ENCODE measurements at regions not wholly inside any gene's neighbourhood (a gene's known extent, or its start where the extent isn't known, plus 50 kb on each side); places are given as distances from the start of the nearest gene placed in this dataset.

DNA sequence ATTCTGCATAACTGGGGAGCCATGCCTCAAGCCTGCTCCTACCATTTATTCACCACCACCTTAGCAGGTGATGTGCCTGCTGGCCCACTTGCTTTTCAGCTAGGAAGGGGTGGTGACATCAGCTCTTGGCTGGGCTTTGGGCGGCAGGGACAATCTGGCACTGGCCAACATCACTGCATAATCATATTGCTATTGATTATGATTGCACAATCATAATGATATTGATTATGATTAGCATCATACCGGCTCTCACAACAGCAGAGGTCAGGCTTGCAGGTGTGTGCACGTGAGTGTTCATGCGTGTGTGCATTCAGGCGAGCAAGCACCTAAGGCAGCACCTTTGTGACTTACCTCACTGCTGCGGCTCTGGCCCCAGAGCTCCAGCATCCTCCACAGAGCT lies 273.8 kb downstream of the AJAP1 start:
- intact Hi-C loops (cut with micrococcal nuclease) = no loop called here
- no peaks in the 10 kb centered on the region for H3K36me3 Mint-ChIP-seq (ENCODE audit: low read depth)
- no peak overlapping the region for H3K27ac Mint-ChIP-seq
- no peak overlapping the region for H3K4me3 Mint-ChIP-seq
- no peaks in the 10 kb centered on the region for H3K9me3 Mint-ChIP-seq
- no peak for DNase-seq (ENCODE audit: low spot score)
- no peaks in the 10 kb centered on the region for H3K4me1 Mint-ChIP-seq (ENCODE audit: low read depth)
- H3K27me3 Mint-ChIP-seq (ENCODE audit: insufficient read depth) = no peaks in the 10 kb centered on the region

GRCh38 chr1:4924356-4924755 lies 269.9 kb downstream of the AJAP1 start:
- Mint-ChIP-seq H3K4me1 (ENCODE audit: low read depth) (no peaks in the 10 kb centered on the region), H3K4me3 (no peak overlapping the region), H3K36me3 (ENCODE audit: low read depth) (no peaks in the 10 kb centered on the region), H3K9me3 (peaks cover 9% of the 10 kb centered on the region), H3K27me3 (ENCODE audit: insufficient read depth) (no peaks in the 10 kb centered on the region), H3K27ac (no peak overlapping the region)
- intact Hi-C loops (cut with micrococcal nuclease) = no loop called here
- DNase-seq (ENCODE audit: low spot score) = no peak

GRCh38 chr1:4916610-4917009 lies 262.2 kb downstream of the AJAP1 start:
- no peak overlapping the region for H3K27ac Mint-ChIP-seq
- no peaks in the 10 kb centered on the region for H3K4me1 Mint-ChIP-seq (ENCODE audit: low read depth)
- H3K36me3 Mint-ChIP-seq (ENCODE audit: low read depth) = no peaks in the 10 kb centered on the region
- no peaks in the 10 kb centered on the region for H3K27me3 Mint-ChIP-seq (ENCODE audit: insufficient read depth)
- no peak overlapping the region for H3K4me3 Mint-ChIP-seq
- peaks cover 12% of the 10 kb centered on the region for H3K9me3 Mint-ChIP-seq
- intact Hi-C loops (cut with micrococcal nuclease) = no loop called here
- no peak for DNase-seq (ENCODE audit: low spot score)

- Mint-ChIP-seq H3K9me3 (peaks cover 11% of the 10 kb centered on the region), H3K4me1 (ENCODE audit: low read depth) (no peaks in the 10 kb centered on the region), H3K36me3 (ENCODE audit: low read depth) (no peaks in the 10 kb centered on the region), H3K27me3 (ENCODE audit: insufficient read depth) (no peaks in the 10 kb centered on the region), H3K4me3 (no peak overlapping the region), H3K27ac (no peak overlapping the region)
- intact Hi-C loops (cut with micrococcal nuclease) = no loop called here
- DNase-seq (ENCODE audit: low spot score) = no peak
Measured at GRCh38 chr1:4915154-4915553, 260.7 kb downstream of the AJAP1 start.

GRCh38 chr1:4908486-4908885 lies 254.1 kb downstream of the AJAP1 start:
- Mint-ChIP-seq H3K4me3 (no peak overlapping the region), H3K36me3 (ENCODE audit: low read depth) (no peaks in the 10 kb centered on the region), H3K4me1 (ENCODE audit: low read depth) (no peaks in the 10 kb centered on the region), H3K27me3 (ENCODE audit: insufficient read depth) (no peaks in the 10 kb centered on the region), H3K9me3 (peaks cover 5% of the 10 kb centered on the region), H3K27ac (no peak overlapping the region)
- no peak for DNase-seq (ENCODE audit: low spot score)
- intact Hi-C loops (cut with micrococcal nuclease) = no loop called here

GRCh38 chr1:4894566-4894965 lies 240.2 kb downstream of the AJAP1 start:
- Mint-ChIP-seq H3K4me3 (no peak overlapping the region), H3K27ac (no peak overlapping the region), H3K4me1 (ENCODE audit: low read depth) (no peaks in the 10 kb centered on the region), H3K36me3 (ENCODE audit: low read depth) (no peaks in the 10 kb centered on the region), H3K27me3 (ENCODE audit: insufficient read depth) (peaks cover 1% of the 10 kb centered on the region), H3K9me3 (peaks cover 7% of the 10 kb centered on the region)
- DNase-seq (ENCODE audit: low spot score) = no peak
- intact Hi-C loops (cut with micrococcal nuclease) = no loop called here

GRCh38 chr1:4880626-4881025 lies 226.2 kb downstream of the AJAP1 start:
- Mint-ChIP-seq H3K36me3 (ENCODE audit: low read depth) (no peaks in the 10 kb centered on the region), H3K27me3 (ENCODE audit: insufficient read depth) (peaks cover 4% of the 10 kb centered on the region), H3K27ac (no peak overlapping the region), H3K4me3 (no peak overlapping the region), H3K9me3 (no peaks in the 10 kb centered on the region), H3K4me1 (ENCODE audit: low read depth) (no peaks in the 10 kb centered on the region)
- intact Hi-C loops (cut with micrococcal nuclease) = no loop called here
- no peak for DNase-seq (ENCODE audit: low spot score)

- no peaks in the 10 kb centered on the region for H3K27me3 Mint-ChIP-seq (ENCODE audit: insufficient read depth)
- no peaks in the 10 kb centered on the region for H3K4me1 Mint-ChIP-seq (ENCODE audit: low read depth)
- no peak overlapping the region for H3K27ac Mint-ChIP-seq
- no peaks in the 10 kb centered on the region for H3K9me3 Mint-ChIP-seq
- H3K36me3 Mint-ChIP-seq (ENCODE audit: low read depth) = no peaks in the 10 kb centered on the region
- intact Hi-C loops (cut with micrococcal nuclease) = no loop called here
- H3K4me3 Mint-ChIP-seq = no peak overlapping the region
- DNase-seq (ENCODE audit: low spot score) = no peak
Measured at GRCh38 chr1:4877426-4877825, 223.0 kb downstream of the AJAP1 start.

GRCh38 chr1:4871373-4871772 lies 217.0 kb downstream of the AJAP1 start:
- H3K4me3 Mint-ChIP-seq = no peak overlapping the region
- no peaks in the 10 kb centered on the region for H3K27me3 Mint-ChIP-seq (ENCODE audit: insufficient read depth)
- no peaks in the 10 kb centered on the region for H3K9me3 Mint-ChIP-seq
- intact Hi-C loops (cut with micrococcal nuclease) = no loop called here
- no peaks in the 10 kb centered on the region for H3K36me3 Mint-ChIP-seq (ENCODE audit: low read depth)
- H3K4me1 Mint-ChIP-seq (ENCODE audit: low read depth) = no peaks in the 10 kb centered on the region
- H3K27ac Mint-ChIP-seq = no peak overlapping the region
- no peak for DNase-seq (ENCODE audit: low spot score)

DNA sequence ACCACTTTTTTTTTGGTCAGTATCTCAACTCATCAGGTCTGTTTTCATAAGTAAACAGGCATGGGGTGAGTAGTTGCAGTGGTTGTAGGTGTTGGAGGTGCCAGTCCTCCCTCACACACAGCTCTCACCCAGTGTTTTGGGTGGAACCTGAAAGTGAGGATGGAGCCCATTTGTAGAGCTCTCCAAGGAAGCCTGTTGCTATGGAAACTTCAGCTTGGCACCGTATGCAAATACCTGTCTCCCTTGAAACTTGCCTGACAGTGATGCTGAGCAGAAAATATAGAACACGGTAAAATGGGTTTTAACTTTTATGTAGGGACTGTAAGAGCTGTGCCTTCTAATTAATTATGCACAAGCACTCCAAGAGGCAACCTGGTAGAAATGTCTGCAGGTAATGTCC lies 214.1 kb downstream of the AJAP1 start:
- intact Hi-C loops (cut with micrococcal nuclease) = no loop called here
- H3K4me1 Mint-ChIP-seq (ENCODE audit: low read depth) = no peaks in the 10 kb centered on the region
- no peak overlapping the region for H3K4me3 Mint-ChIP-seq
- no peaks in the 10 kb centered on the region for H3K36me3 Mint-ChIP-seq (ENCODE audit: low read depth)
- DNase-seq (ENCODE audit: low spot score) = no peak
- H3K27ac Mint-ChIP-seq = no peak overlapping the region
- H3K9me3 Mint-ChIP-seq = no peaks in the 10 kb centered on the region
- H3K27me3 Mint-ChIP-seq (ENCODE audit: insufficient read depth) = no peaks in the 10 kb centered on the region

DNA sequence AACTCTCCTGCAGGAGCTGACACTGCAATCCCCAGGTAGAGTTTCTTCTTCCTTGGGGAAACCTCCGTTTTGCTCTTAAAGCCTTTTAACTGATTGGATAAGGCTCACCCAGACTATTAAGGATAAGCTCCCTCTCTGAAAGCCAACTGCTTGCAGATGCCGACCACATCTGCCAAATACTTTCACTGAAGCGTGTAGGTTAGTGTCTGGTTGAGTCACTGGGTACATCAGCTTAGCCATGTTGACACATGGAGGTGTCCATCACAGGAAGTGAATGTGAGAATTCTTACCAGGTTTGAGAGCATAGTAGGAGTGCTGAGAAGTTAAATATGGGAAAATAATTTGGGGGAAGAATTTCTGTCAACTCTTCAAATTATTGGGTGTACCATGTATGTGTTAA lies 202.0 kb downstream of the AJAP1 start:
- no peaks in the 10 kb centered on the region for H3K27me3 Mint-ChIP-seq (ENCODE audit: insufficient read depth)
- peaks cover 4% of the 10 kb centered on the region for H3K9me3 Mint-ChIP-seq

DNA sequence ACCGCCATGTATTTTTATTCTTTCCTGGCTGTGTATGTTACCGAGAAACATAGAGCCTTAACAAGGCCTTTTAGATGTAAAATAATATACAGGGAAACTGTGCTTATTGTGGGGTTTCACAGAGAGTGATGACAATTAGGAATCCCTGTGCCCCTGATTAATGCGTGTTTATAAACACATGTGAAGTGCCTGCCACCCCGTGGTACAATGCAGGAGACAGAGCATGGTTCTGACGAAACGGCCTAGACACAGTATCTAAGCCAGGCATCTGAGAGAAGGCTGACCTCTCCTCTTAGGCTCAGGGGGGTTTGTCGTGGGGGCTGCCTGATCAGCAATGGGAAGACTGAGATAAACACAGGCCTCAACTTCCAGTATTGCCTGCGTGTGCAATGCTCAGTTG lies 200.0 kb downstream of the AJAP1 start:
- Mint-ChIP-seq H3K27ac (no peak overlapping the region), H3K36me3 (ENCODE audit: low read depth) (no peaks in the 10 kb centered on the region), H3K4me1 (ENCODE audit: low read depth) (no peaks in the 10 kb centered on the region), H3K4me3 (no peak overlapping the region), H3K27me3 (ENCODE audit: insufficient read depth) (no peaks in the 10 kb centered on the region), H3K9me3 (peaks cover 12% of the 10 kb centered on the region)
- intact Hi-C loops (cut with micrococcal nuclease) = no loop called here
- DNase-seq (ENCODE audit: low spot score) = no peak

More for the DNA sequence above, 202.0 kb downstream of the AJAP1 start:
- no peak overlapping the region for H3K27ac Mint-ChIP-seq
- H3K36me3 Mint-ChIP-seq (ENCODE audit: low read depth) = no peaks in the 10 kb centered on the region
- no peaks in the 10 kb centered on the region for H3K4me1 Mint-ChIP-seq (ENCODE audit: low read depth)
- DNase-seq (ENCODE audit: low spot score) = no peak
- no peak overlapping the region for H3K4me3 Mint-ChIP-seq
- intact Hi-C loops (cut with micrococcal nuclease) = no loop called here

DNA sequence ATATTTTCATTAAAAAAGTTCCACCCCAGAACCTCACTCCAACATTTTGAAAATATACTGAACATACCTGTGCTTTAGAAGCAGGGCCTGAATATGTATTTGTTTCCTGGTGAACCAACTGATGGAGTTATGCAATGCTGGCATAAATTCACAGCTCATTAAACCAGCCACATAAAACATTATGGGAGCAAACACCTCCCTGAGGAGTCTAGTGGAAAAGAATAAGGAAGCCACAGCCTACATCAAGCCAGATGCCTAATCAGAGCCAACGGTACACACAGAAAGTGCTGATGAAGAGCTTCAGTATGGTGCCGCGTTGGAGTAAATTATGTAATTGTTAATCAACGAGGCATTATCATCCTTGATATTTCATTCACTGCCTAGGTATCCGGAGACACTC lies 199.5 kb downstream of the AJAP1 start:
- Mint-ChIP-seq H3K27ac (no peak overlapping the region), H3K27me3 (ENCODE audit: insufficient read depth) (no peaks in the 10 kb centered on the region), H3K36me3 (ENCODE audit: low read depth) (no peaks in the 10 kb centered on the region), H3K4me1 (ENCODE audit: low read depth) (no peaks in the 10 kb centered on the region), H3K4me3 (no peak overlapping the region), H3K9me3 (peaks cover 16% of the 10 kb centered on the region)
- intact Hi-C loops (cut with micrococcal nuclease) = no loop called here
- no peak for DNase-seq (ENCODE audit: low spot score)

- Mint-ChIP-seq H3K27me3 (ENCODE audit: insufficient read depth) (no peaks in the 10 kb centered on the region), H3K9me3 (peaks cover 17% of the 10 kb centered on the region)
- intact Hi-C loops (cut with micrococcal nuclease) = no loop called here
Measured at GRCh38 chr1:4851385-4852065, 197.1 kb downstream of the AJAP1 start.

More at GRCh38 chr1:4851385-4852065, 197.1 kb downstream of the AJAP1 start:
- Mint-ChIP-seq H3K27ac (no peak overlapping the region), H3K36me3 (ENCODE audit: low read depth) (no peaks in the 10 kb centered on the region), H3K4me1 (ENCODE audit: low read depth) (no peaks in the 10 kb centered on the region), H3K4me3 (no peak overlapping the region)
- no peak for DNase-seq (ENCODE audit: low spot score)
